HepG2 (cell line): ENCODE measurements at regions not wholly inside any gene's neighbourhood (a gene's known extent, or its start where the extent isn't known, plus 50 kb on each side); places are given as distances from the start of the nearest gene placed in this dataset.

Experiments
- ATAC-seq: fragments of 200-7000 bp; cut with Tn5 transposase; 3 replicates; pipeline ENCODE4 v1.9.1; 2020; ENCODE audit warnings: mild to moderate bottlenecking, moderate library complexity
- BruUV-seq: library from RNA; stranded (reverse); fragments of 400-500 nt; replicated peaks from 2 replicates; lab custom pipeline; 2021; lab: Mats Ljungman, UMichigan
- CTCF ChIA-PET: fragments of 300-600 bp; formaldehyde crosslinking; extraction: SDS; loops from one replicate; lab custom pipeline; 2021; ENCODE audit warnings: low total read pairs, inconsistent platforms, low intra/inter-chr PET ratio; lab: Yijun Ruan, JAX
- POLR2A ChIA-PET: fragments of 350-600 bp; sonication (Branson Sonifier 250); formaldehyde crosslinking; loops from one replicate; lab custom pipeline; 2020; ENCODE audit warnings: antibody characterized with exemption, inconsistent platforms; lab: Yijun Ruan, JAX
- DNase-seq: peaks from one replicate; pipeline ENCODE4 v3.0.0-alpha.2; 2015; ENCODE audit warnings: low spot score
- FAIRE-seq: peaks from 3 replicates; lab custom pipeline; 2011; peaks lifted over from hg19 to GRCh38; lab: Jason Lieb, UNC
- H2AFZ ChIP-seq: one replicate; pipeline ENCODE4 v1.6.1; 2011; ENCODE audit warnings: low read length, inconsistent platforms
- H3K27ac ChIP-seq: fragments of 300-600 bp; 3 replicates; pipeline ENCODE4 v1.8.0; 2011; ENCODE audit warnings: mixed run types, mild to moderate bottlenecking, mixed read lengths, low read length, inconsistent platforms; ENCODE audit not compliant: insufficient read depth; ENCODE audit errors: extremely low read length
- H3K27me3 ChIP-seq, 2 experiments: fragments of 200-600 bp in 1 of 2; 2 replicates in 1 of 2; 3 replicates in 1 of 2; pipeline versions ENCODE4 v1.6.0 to v1.8.0; 2011; ENCODE audit warnings: low read length in 2 of 2, mild to moderate bottlenecking in 2 of 2, moderate library complexity in 2 of 2, inconsistent platforms in 1 of 2; ENCODE audit not compliant: insufficient read depth in 2 of 2, control insufficient read depth in 1 of 2
- H3K36me3 ChIP-seq, 2 experiments: fragments of 200-600 bp in 1 of 2; replicated peaks in 1 of 2; 2 replicates in 1 of 2; 3 replicates in 1 of 2; pipeline versions ENCODE4 v1.5.1 to v1.8.0; 2011; ENCODE audit warnings: low read length in 2 of 2, inconsistent platforms in 1 of 2; ENCODE audit not compliant: insufficient read depth in 2 of 2, control insufficient read depth in 1 of 2
- H3K4me1 ChIP-seq: 2 replicates; pipeline ENCODE4 v1.5.1; 2012; ENCODE audit warnings: low read length, inconsistent platforms; ENCODE audit not compliant: insufficient read depth
- H3K4me2 ChIP-seq: 2 replicates; pipeline ENCODE4 v1.6.0; 2011; ENCODE audit warnings: low read depth, low read length, inconsistent platforms
- H3K4me3 ChIP-seq, 3 experiments: fragments of 200-600 bp in 1 of 3; sonication (generic), shearing (Covaris generic) in 1 of 3; replicated peaks in 1 of 3; 2 replicates each; pipeline ENCODE4 v1.5.1; 2011 to 2016; ENCODE audit warnings: low read length in 3 of 3, inconsistent platforms in 2 of 3, low read depth in 2 of 3, mild to moderate bottlenecking in 2 of 3, control low read depth in 1 of 3, mixed read lengths in 1 of 3; ENCODE audit not compliant: insufficient read depth in 1 of 3
- H3K79me2 ChIP-seq: one replicate; pipeline ENCODE4 v1.6.1; 2011; ENCODE audit warnings: low read length, inconsistent platforms; ENCODE audit not compliant: insufficient read depth
- H3K9ac ChIP-seq: 2 replicates; pipeline ENCODE4 v1.6.0; 2011; ENCODE audit warnings: mild to moderate bottlenecking, low read depth, low read length, inconsistent platforms; ENCODE audit not compliant: insufficient read depth
- H3K9me3 ChIP-seq: 2 replicates; pipeline ENCODE4 v1.5.1; 2012; ENCODE audit warnings: mild to moderate bottlenecking, low read length
- H4K20me1 ChIP-seq: 2 replicates; pipeline ENCODE4 v1.6.0; 2011; ENCODE audit warnings: inconsistent platforms, mild to moderate bottlenecking, low read length, moderate library complexity; ENCODE audit not compliant: insufficient read depth
- BRF2 ChIP-seq: sonication (generic); formaldehyde crosslinking; IDR thresholded peaks from 2 replicates; pipeline ENCODE4 v1.8.1; 2022; ENCODE audit warnings: mild to moderate bottlenecking, missing genetic modification reagents
- CENPX ChIP-seq: sonication (generic); formaldehyde crosslinking; IDR thresholded peaks from 2 replicates; pipeline ENCODE4 v1.9.0; 2021; ENCODE audit warnings: mild to moderate bottlenecking, missing genetic modification reagents, moderate library complexity
- ELK4 ChIP-seq: sonication (generic); formaldehyde crosslinking; IDR thresholded peaks from 2 replicates; pipeline ENCODE4 v1.9.0; 2021; ENCODE audit warnings: missing genetic modification reagents, borderline replicate concordance
- FIP1L1 ChIP-seq: fragments of 200-400 bp; formaldehyde crosslinking; IDR thresholded peaks from 2 replicates; pipeline ENCODE4 v1.6.1; 2018; ENCODE audit warnings: low read depth, mild to moderate bottlenecking, low read length, moderate library complexity, borderline replicate concordance; ENCODE audit not compliant: insufficient read depth
- KLF12 ChIP-seq: sonication (generic); formaldehyde crosslinking; IDR thresholded peaks from 2 replicates; pipeline ENCODE4 v1.4.0; 2020; ENCODE audit warnings: missing genetic modification reagents, borderline replicate concordance
- MEF2D ChIP-seq: sonication (generic); formaldehyde crosslinking; IDR thresholded peaks from 2 replicates; pipeline ENCODE4 v1.5.1; 2020; ENCODE audit warnings: mild to moderate bottlenecking, missing genetic modification reagents
- PHF21A ChIP-seq: sonication (generic); formaldehyde crosslinking; IDR thresholded peaks from 2 replicates; pipeline ENCODE4 v1.5.0; 2020; ENCODE audit warnings: mild to moderate bottlenecking, missing genetic modification reagents
- SMARCC2 ChIP-seq: fragments of 450-650 bp; IDR thresholded peaks from 2 replicates; pipeline ENCODE4 v1.6.1; 2017; ENCODE audit warnings: antibody characterized with exemption, mild to moderate bottlenecking
- STAT6 ChIP-seq: sonication (generic); formaldehyde crosslinking; IDR thresholded peaks from 2 replicates; pipeline ENCODE4 v1.4.0; 2020; ENCODE audit warnings: missing genetic modification reagents, mild to moderate bottlenecking, borderline replicate concordance
- TRIM24 ChIP-seq: sonication (generic); formaldehyde crosslinking; IDR thresholded peaks from 2 replicates; pipeline ENCODE4 v1.8.0; 2022; ENCODE audit warnings: mild to moderate bottlenecking, missing genetic modification reagents
- XRCC5 ChIP-seq: fragments of 200-400 bp; formaldehyde crosslinking; optimal IDR thresholded peaks from 2 replicates; pipeline ENCODE3; 2017; ENCODE audit warnings: mild to moderate bottlenecking, low read length
- ZNF292 ChIP-seq: sonication (generic); formaldehyde crosslinking; IDR thresholded peaks from 2 replicates; pipeline ENCODE4 v1.8.1; 2022; ENCODE audit warnings: mild to moderate bottlenecking, low read depth, missing genetic modification reagents, borderline replicate concordance
- ZNF430 ChIP-seq: sonication (generic); formaldehyde crosslinking; IDR thresholded peaks from 2 replicates; pipeline ENCODE4 v1.9.0; 2021; ENCODE audit warnings: mild to moderate bottlenecking, missing genetic modification reagents
- ZNF513 ChIP-seq: sonication (generic); formaldehyde crosslinking; conservative IDR thresholded peaks from 2 replicates; pipeline ENCODE4 v1.5.0; 2020; ENCODE audit warnings: missing genetic modification reagents
- ZNF580 ChIP-seq: IDR thresholded peaks from 2 replicates; pipeline ENCODE4 v1.6.1; 2016; ENCODE audit warnings: low read depth, borderline replicate concordance
- ZNF614 ChIP-seq: IDR thresholded peaks from 2 replicates; pipeline ENCODE4 v1.6.1; 2018; ENCODE audit warnings: missing biosample characterization, missing genetic modification reagents, inconsistent platforms, borderline replicate concordance
- whole genome bisulfite sequencing: methylation state at CpG from one replicate; pipeline ENCODE4 v1.1.6; 2017; ENCODE audit warnings: low lambda C conversion rate; 5-methylcytosine and 5-hydroxymethylcytosine counted together
- in situ Hi-C: cut with HindIII; loops from 2 replicates; pipeline ENCODE4 v1.10.0; 2017; ENCODE audit warnings: low pct_unique_long_range_greater_than_20kb; ENCODE audit not compliant: extremely low pct_ligation_motif_present
- intact Hi-C: fragments of 100-400 bp; cut with micrococcal nuclease; formaldehyde crosslinking; loops from one replicate; pipeline ENCODE4 v1.10.0; 2022; ENCODE audit not compliant: unreplicated experiment

- no peak overlapping the region for H3K4me2 ChIP-seq
- no peak for FAIRE-seq
- H2AFZ ChIP-seq, result no peak overlapping the region
- intact Hi-C loops (no loop called here), in situ Hi-C loops (no loop called here)
- H3K36me3 ChIP-seq, result no peaks in the 10 kb centered on the region
- no peak for DNase-seq
- no TSS peak for BruUV-seq
- POLR2A ChIA-PET, result no interaction called here
- no peak overlapping the region for H3K4me3 ChIP-seq
- no peaks in the 10 kb centered on the region for H4K20me1 ChIP-seq
- no peaks in the 10 kb centered on the region for H3K4me1 ChIP-seq
- peaks cover 69% of the 10 kb centered on the region for H3K9me3 ChIP-seq
- WGBS, result 0% methylated on average over 3 of the region's 3 CpGs
- H3K79me2 ChIP-seq, result no peaks in the 10 kb centered on the region
- CTCF ChIA-PET, result no interaction called here
- ATAC-seq, result no peak
- no peak overlapping the region for H3K9ac ChIP-seq
- H3K27ac ChIP-seq, result no peak overlapping the region
- H3K27me3 ChIP-seq, result no peaks in the 10 kb centered on the region; a peak in 1 of 5 replicates
- TF ChIP-seq TRIM24 (no peak), PHF21A (CRISPR knock-in tag) (no peak), SMARCC2 (no peak), CENPX (CRISPR knock-in tag) (no peak), ZNF614 (CRISPR knock-in tag) (no peak), KLF12 (no peak), XRCC5 (no peak), ZNF513 (CRISPR knock-in tag) (no peak), ZNF292 (CRISPR knock-in tag) (no peak), STAT6 (no peak), BRF2 (CRISPR knock-in tag) (no peak), ZNF580 (CRISPR knock-in tag) (no peak), FIP1L1 (no peak), MEF2D (CRISPR knock-in tag) (no peak), ELK4 (no peak), ZNF430 (CRISPR knock-in tag) (no peak)
Observed at GRCh38 chr1:82225421-82226185, 424.9 kb downstream of the ADGRL2 start.
